ENCODE measurements at regions not wholly inside any gene's neighbourhood (a gene's known extent, or its start where the extent isn't known, plus 50 kb on each side); places are given as distances from the start of the nearest gene placed in this dataset.

DNA sequence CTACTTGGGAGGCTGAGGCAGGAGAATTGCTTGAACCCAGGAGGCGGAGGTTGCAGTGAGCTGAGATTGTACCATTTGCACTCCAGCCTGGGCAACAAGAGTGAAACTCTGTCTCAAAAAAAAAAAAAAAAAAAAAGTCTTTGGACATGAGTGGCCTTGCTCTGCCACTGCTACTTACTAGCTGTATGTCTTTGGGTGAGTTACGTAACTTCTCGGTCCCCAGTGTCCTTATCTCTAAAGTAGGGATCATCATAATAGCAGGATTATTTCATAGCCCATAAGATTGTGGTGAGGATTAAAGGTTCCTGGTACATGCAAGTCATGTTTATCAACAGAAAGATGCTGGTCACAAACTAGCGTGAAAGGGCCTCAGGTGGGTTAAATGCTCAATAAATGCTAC is 53.9 kb upstream of the HEPHL1 start:
- H3K36me3 ChIP-seq: no peaks in the 10 kb centered on the region
- no peak for TF ChIP-seq POLR2A (IDR thresholded peaks at IDR 0.05)
- no peak for TF ChIP-seq EP300 (IDR thresholded peaks at IDR 0.05)
- TF ChIP-seq POLR2AphosphoS5 (IDR thresholded peaks at IDR 0.05): no peak
- TF ChIP-seq, protein P1, sequence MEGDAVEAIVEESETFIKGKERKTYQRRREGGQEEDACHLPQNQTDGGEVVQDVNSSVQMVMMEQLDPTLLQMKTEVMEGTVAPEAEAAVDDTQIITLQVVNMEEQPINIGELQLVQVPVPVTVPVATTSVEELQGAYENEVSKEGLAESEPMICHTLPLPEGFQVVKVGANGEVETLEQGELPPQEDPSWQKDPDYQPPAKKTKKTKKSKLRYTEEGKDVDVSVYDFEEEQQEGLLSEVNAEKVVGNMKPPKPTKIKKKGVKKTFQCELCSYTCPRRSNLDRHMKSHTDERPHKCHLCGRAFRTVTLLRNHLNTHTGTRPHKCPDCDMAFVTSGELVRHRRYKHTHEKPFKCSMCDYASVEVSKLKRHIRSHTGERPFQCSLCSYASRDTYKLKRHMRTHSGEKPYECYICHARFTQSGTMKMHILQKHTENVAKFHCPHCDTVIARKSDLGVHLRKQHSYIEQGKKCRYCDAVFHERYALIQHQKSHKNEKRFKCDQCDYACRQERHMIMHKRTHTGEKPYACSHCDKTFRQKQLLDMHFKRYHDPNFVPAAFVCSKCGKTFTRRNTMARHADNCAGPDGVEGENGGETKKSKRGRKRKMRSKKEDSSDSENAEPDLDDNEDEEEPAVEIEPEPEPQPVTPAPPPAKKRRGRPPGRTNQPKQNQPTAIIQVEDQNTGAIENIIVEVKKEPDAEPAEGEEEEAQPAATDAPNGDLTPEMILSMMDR (IDR thresholded peaks at IDR 0.05): no peak
- no peaks in the 10 kb centered on the region for H3K27me3 ChIP-seq
- H3K27ac ChIP-seq: no peak overlapping the region
- no peak for DNase-seq
- H3K4me1 ChIP-seq: no peaks in the 10 kb centered on the region
- H3K9me3 ChIP-seq: no peaks in the 10 kb centered on the region
- 88 to 93% methylated on average over 4 of the region's 4 CpGs for WGBS, 2 donors
- no peak overlapping the region for H3K4me3 ChIP-seq
- intact Hi-C loops (cut with DNase I): no loop called here

DNA sequence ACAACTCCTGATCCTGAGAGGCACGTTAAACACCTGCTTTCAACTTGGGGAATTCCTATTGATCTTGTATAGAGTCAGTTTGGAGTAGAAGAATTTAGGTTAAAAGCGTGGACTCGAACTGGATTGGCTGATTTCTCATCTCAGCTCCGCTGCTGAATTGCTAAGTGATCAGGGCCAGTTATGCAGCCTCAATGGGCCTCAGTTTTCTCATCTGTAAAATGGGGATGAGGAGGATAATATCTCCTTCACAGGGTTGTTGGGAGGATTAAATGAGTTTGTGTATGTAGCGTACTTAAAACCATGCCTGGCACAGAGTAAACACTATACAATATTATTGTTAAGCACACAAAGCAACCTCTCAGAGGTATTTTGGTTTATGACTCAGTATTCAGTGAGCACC is 53.2 kb upstream of the HEPHL1 start:
- no peak for DNase-seq
- TF ChIP-seq, protein P1 (IDR thresholded peaks at IDR 0.05): no peak
- TF ChIP-seq EP300 (IDR thresholded peaks at IDR 0.05) (no peak), POLR2A (IDR thresholded peaks at IDR 0.05) (no peak), POLR2AphosphoS5 (IDR thresholded peaks at IDR 0.05) (no peak)
- Histone ChIP-seq H3K27ac (no peak overlapping the region), H3K9me3 (no peaks in the 10 kb centered on the region), H3K36me3 (no peaks in the 10 kb centered on the region), H3K27me3 (no peaks in the 10 kb centered on the region), H3K4me3 (no peak overlapping the region), H3K4me1 (no peaks in the 10 kb centered on the region)
- intact Hi-C loops (cut with DNase I): no loop called here
- WGBS, 2 donors: 79 to 86% methylated on average over 5 of the region's 5 CpGs

DNA sequence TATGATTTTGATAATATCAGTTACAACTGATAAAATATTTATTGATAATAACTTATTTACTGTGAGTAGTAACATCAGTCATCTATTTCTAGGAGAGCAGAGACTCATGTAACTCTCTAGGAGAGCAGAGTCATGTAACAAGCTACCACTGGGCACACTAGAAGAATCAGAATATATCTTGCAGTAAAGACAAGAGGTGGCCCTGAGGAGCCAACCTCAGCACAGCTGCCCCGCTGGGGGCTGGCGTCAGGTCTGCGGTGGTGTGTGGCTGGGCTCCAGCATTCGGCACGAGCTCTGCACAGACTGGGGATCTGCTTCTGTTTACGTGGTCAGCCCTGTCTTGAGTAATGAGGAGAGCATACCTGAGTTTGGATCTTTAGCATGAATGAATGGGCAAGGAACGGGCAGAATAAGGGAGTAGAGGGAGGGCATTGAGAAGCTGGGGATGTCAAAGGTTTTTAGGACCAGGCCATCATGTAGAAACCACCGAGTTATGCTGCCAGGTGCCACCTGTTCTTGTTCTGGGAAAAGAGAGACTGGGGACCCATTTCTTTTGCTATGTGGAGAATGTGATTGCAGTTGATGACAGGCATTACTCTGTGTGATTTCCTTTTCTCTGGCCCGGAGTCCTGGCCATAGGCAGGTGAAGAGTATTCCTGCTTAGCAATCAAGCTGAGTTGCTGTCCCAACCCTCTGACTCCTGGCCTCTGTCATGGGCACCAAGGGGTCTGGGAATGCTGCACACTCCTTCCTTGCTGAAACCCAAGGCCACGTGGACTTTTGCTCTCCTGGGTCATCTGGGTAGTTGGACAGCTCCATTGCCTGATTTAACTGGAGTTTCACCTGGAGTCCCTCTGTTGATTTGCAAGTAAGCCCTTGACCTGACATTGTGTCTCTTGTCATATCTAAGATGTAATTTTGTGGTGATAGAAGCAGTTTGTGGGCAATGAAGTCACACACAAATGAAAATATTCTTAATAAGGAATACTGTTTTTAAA is 50.9 kb upstream of the HEPHL1 start:
- no peaks in the 10 kb centered on the region for H3K4me1 ChIP-seq
- peaks cover 0 to 6% (median 1%) of the 10 kb centered on the region in 4 donors for H3K9me3 ChIP-seq
- intact Hi-C loops (cut with DNase I): no loop called here
- TF ChIP-seq POLR2AphosphoS5 (IDR thresholded peaks at IDR 0.05): no peak
- TF ChIP-seq, protein P1 (IDR thresholded peaks at IDR 0.05): no peak
- TF ChIP-seq POLR2A (IDR thresholded peaks at IDR 0.05): no peak
- TF ChIP-seq EP300 (IDR thresholded peaks at IDR 0.05): no peak
- no peak overlapping the region for H3K27ac ChIP-seq
- H3K4me3 ChIP-seq: no peak overlapping the region
- no peaks in the 10 kb centered on the region for H3K36me3 ChIP-seq
- H3K27me3 ChIP-seq: no peaks in the 10 kb centered on the region
- no peak for DNase-seq
- WGBS, 2 donors: 78 to 86% methylated on average over 10 of the region's 10 CpGs
